ENCODE measurements at regions not wholly inside any gene's neighbourhood (a gene's known extent, or its start where the extent isn't known, plus 50 kb on each side); places are given as distances from the start of the nearest gene placed in this dataset.

DNA sequence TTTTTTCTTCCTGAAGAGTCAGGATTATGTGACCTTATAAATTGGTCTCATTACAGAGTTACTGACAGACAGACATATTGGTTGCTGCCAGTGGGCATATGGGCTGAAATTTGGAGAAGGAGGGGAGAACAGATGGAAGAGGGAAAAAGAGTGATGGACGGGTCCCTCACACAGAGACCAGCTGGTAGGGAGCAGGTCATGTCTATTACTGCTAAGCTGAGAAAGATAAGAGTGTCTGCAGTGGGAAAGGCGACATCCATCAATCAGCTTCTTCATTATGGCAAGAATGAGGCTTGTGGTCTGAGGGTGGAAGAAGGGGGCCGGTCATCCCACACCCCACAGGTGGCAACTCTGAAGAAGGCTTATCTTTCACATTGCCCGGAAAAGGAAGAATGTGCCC lies 353.8 kb upstream of the RSPO3 start:
- TF ChIP-seq Cebpa-rat (IDR thresholded peaks at IDR 0.05): no peak
- Histone ChIP-seq H4K20me1 (no peaks in the 10 kb centered on the region), H3K9me3 (no peaks in the 10 kb centered on the region), H3K4me1 (no peaks in the 10 kb centered on the region), H3K27ac (no peak overlapping the region), H3K36me3 (no peaks in the 10 kb centered on the region), H3K27me3 (no peaks in the 10 kb centered on the region), H3K9ac (no peak overlapping the region), H3K4me2 (no peak overlapping the region), H3K4me3 (no peak overlapping the region)

- Histone ChIP-seq H4K20me1 (no peaks in the 10 kb centered on the region), H3K27ac (no peak overlapping the region), H3K9ac (no peak overlapping the region), H3K36me3 (no peaks in the 10 kb centered on the region), H3K4me1 (no peaks in the 10 kb centered on the region), H3K4me3 (no peak overlapping the region), H3K27me3 (no peaks in the 10 kb centered on the region), H3K4me2 (no peak overlapping the region), H3K9me3 (no peaks in the 10 kb centered on the region)
- no peak for TF ChIP-seq Cebpa-rat (IDR thresholded peaks at IDR 0.05)
Measured at GRCh38 chr6:126766820-126767219, 351.7 kb upstream of the RSPO3 start.

DNA sequence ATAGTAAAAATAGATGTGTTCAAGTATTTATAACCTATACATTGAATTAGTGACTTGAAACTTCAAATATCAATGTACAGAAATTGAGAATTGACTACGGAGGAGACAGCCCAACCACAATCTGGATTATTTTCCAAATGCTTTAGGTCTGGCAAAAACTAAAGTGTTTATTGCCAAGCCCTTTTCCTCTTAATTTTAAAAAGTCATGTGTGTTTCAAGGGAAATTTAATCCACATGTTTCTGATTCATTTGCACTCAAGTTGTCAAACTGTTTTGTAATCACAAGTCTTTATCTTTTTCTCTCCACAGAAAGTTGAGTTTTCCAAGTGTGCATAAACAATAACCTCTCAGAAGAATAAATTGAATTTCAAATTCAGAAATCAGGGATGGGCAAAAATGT lies 350.8 kb upstream of the RSPO3 start:
- H4K20me1 ChIP-seq: no peaks in the 10 kb centered on the region
- H3K27ac ChIP-seq: no peak overlapping the region
- H3K9me3 ChIP-seq: no peaks in the 10 kb centered on the region
- H3K4me2 ChIP-seq: no peak overlapping the region
- H3K9ac ChIP-seq: no peak overlapping the region
- TF ChIP-seq Cebpa-rat (IDR thresholded peaks at IDR 0.05): no peak
- H3K4me3 ChIP-seq: no peak overlapping the region
- H3K4me1 ChIP-seq: no peaks in the 10 kb centered on the region
- H3K27me3 ChIP-seq: no peaks in the 10 kb centered on the region
- no peaks in the 10 kb centered on the region for H3K36me3 ChIP-seq

DNA sequence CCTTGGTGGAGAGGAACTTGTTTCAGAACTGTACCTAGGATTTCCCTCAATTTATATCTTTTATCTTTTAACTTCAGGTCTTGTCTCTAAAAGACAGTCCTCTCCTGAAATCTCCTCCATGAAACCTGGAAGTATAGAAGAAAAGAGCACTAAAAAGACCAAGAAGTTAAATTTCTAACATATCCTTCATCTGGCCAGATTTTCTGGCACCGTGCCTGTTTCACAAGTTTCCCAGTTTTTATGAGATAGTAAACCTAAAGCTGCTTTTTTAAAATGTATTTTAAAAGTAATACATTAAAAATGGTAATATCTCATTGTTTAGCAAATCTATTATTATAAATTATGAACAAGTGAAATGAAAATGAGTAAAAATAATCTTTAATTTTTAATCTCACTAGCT lies 348.3 kb upstream of the RSPO3 start:
- TF ChIP-seq Cebpa-rat (IDR thresholded peaks at IDR 0.05): no peak
- no peaks in the 10 kb centered on the region for H3K9me3 ChIP-seq
- no peaks in the 10 kb centered on the region for H3K27me3 ChIP-seq
- no peaks in the 10 kb centered on the region for H3K36me3 ChIP-seq
- no peak overlapping the region for H3K4me2 ChIP-seq
- H3K9ac ChIP-seq: no peak overlapping the region
- H3K4me3 ChIP-seq: no peak overlapping the region
- no peaks in the 10 kb centered on the region for H4K20me1 ChIP-seq
- no peaks in the 10 kb centered on the region for H3K4me1 ChIP-seq
- H3K27ac ChIP-seq: no peak overlapping the region

- no peak for TF ChIP-seq Cebpa-rat (IDR thresholded peaks at IDR 0.05)
- Histone ChIP-seq H3K4me3 (no peak overlapping the region), H3K36me3 (no peaks in the 10 kb centered on the region), H3K9ac (no peak overlapping the region), H3K4me1 (no peaks in the 10 kb centered on the region), H3K27ac (no peak overlapping the region), H3K4me2 (no peak overlapping the region), H3K27me3 (no peaks in the 10 kb centered on the region), H4K20me1 (no peaks in the 10 kb centered on the region), H3K9me3 (no peaks in the 10 kb centered on the region)
Measured at GRCh38 chr6:126773112-126773805, 345.2 kb upstream of the RSPO3 start.

DNA sequence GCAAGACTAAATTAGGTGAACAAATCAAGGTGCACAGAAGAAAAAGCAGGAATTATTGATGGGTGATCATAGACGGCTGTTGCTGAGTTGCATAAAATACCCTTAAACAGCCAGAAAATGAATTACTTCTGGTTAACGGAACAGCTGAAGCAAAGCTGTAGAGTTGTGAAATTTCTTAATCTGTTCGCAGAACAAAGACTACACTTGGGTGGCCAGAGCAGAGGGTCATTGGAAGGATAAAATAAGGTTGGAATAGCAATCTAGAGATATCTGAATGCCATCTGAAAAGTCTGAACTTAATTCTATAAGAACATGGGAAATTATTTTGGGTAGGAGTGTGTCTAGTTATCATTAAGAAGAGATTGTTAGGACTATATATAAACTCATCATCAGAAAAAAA lies 339.1 kb upstream of the RSPO3 start:
- H3K4me1 ChIP-seq: no peaks in the 10 kb centered on the region
- no peak overlapping the region for H3K4me2 ChIP-seq
- H3K27me3 ChIP-seq: no peaks in the 10 kb centered on the region
- H3K9ac ChIP-seq: no peak overlapping the region
- H3K9me3 ChIP-seq: no peaks in the 10 kb centered on the region
- TF ChIP-seq Cebpa-rat (IDR thresholded peaks at IDR 0.05): no peak
- H3K4me3 ChIP-seq: no peak overlapping the region
- no peaks in the 10 kb centered on the region for H4K20me1 ChIP-seq
- H3K27ac ChIP-seq: no peak overlapping the region
- no peaks in the 10 kb centered on the region for H3K36me3 ChIP-seq

GRCh38 chr6:126781582-126781981 lies 336.9 kb upstream of the RSPO3 start:
- H3K4me1 ChIP-seq: no peaks in the 10 kb centered on the region
- H4K20me1 ChIP-seq: no peaks in the 10 kb centered on the region
- H3K9ac ChIP-seq: no peak overlapping the region
- no peaks in the 10 kb centered on the region for H3K36me3 ChIP-seq
- H3K27ac ChIP-seq: no peak overlapping the region
- H3K27me3 ChIP-seq: no peaks in the 10 kb centered on the region
- TF ChIP-seq Cebpa-rat (IDR thresholded peaks at IDR 0.05): no peak
- no peaks in the 10 kb centered on the region for H3K9me3 ChIP-seq
- no peak overlapping the region for H3K4me2 ChIP-seq
- no peak overlapping the region for H3K4me3 ChIP-seq

DNA sequence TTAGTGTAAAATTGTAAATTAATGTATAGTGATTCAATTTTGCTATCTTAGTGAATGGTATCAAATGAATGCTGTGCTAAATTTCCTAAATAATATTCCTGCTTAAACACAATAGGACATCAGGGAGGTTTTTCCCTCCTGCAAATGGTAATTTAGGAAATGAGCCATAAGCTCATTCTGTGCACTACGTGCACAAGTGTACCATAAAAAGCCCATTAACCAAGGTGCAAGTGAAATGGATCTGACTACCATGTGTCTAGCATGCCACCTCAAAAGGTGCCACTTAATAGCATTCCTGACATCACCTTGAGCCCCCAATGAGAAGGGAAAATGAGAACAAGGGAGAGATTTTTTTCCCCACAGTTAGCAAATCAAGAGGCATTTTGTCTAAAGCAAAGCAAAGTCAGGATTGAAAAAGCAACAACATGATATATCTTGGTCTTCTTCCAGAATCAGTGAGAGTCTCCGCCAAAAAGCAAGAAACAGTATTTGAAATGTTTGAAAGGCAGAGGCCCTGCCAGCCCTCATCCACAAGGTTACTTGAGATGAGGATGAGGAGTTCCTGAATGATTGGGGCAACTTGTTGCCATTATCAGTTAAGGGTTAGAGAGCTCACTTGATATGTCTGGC lies 334.2 kb upstream of the RSPO3 start:
- no peaks in the 10 kb centered on the region for H3K9me3 ChIP-seq

DNA sequence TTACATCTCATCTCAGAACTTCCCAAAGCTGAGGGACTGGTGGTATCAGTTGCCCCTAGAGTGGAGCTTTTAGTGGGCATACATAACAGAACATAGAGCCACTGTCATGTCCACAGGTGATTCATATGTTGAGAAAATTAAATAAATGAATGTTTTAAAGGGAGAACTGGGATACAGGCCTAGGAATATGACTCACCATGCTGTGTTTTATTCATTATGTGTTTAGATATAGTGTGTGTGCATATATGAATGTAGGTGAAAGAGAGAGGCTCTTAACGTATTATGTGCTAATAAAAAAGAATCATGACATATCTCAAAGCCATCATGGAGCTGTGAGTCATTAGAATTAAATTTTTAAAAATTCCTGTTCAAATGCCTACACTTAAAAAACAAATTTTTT lies 332.2 kb upstream of the RSPO3 start:
- Histone ChIP-seq H3K36me3 (no peaks in the 10 kb centered on the region), H3K9me3 (no peaks in the 10 kb centered on the region), H4K20me1 (no peaks in the 10 kb centered on the region), H3K27me3 (no peaks in the 10 kb centered on the region), H3K4me3 (no peak overlapping the region), H3K9ac (no peak overlapping the region), H3K4me1 (no peaks in the 10 kb centered on the region), H3K27ac (no peak overlapping the region), H3K4me2 (no peak overlapping the region)
- no peak for TF ChIP-seq Cebpa-rat (IDR thresholded peaks at IDR 0.05)

More for the DNA sequence above, 334.2 kb upstream of the RSPO3 start:
- no peak for TF ChIP-seq Cebpa-rat (IDR thresholded peaks at IDR 0.05)
- H3K4me3 ChIP-seq: no peak overlapping the region
- no peaks in the 10 kb centered on the region for H3K36me3 ChIP-seq
- H3K4me1 ChIP-seq: no peaks in the 10 kb centered on the region
- H3K27ac ChIP-seq: no peak overlapping the region
- H3K27me3 ChIP-seq: no peaks in the 10 kb centered on the region
- no peak overlapping the region for H3K4me2 ChIP-seq
- H3K9ac ChIP-seq: no peak overlapping the region
- H4K20me1 ChIP-seq: no peaks in the 10 kb centered on the region

- Histone ChIP-seq H3K27me3 (no peaks in the 10 kb centered on the region), H3K4me1 (no peaks in the 10 kb centered on the region), H3K9ac (no peak overlapping the region), H3K4me2 (no peak overlapping the region), H3K27ac (no peak overlapping the region), H4K20me1 (no peaks in the 10 kb centered on the region), H3K36me3 (no peaks in the 10 kb centered on the region), H3K9me3 (no peaks in the 10 kb centered on the region), H3K4me3 (no peak overlapping the region)
- no peak for TF ChIP-seq Cebpa-rat (IDR thresholded peaks at IDR 0.05)
Measured at GRCh38 chr6:126787635-126788034, 330.8 kb upstream of the RSPO3 start.

Data from BLaER1 (cell line).